SU-DHL-6 (cell line): ENCODE measurements at regions not wholly inside any gene's neighbourhood (a gene's known extent, or its start where the extent isn't known, plus 50 kb on each side); places are given as distances from the start of the nearest gene placed in this dataset.

Source experiments
- CTCF ChIP-seq: fragments of 200-600 bp; sonication (generic); IDR thresholded peaks from one replicate; pipeline ENCODE4 v1.5.1; 2017; ENCODE audit warnings: antibody characterized with exemption, mild to moderate bottlenecking, low read length, moderate library complexity; ENCODE audit not compliant: insufficient read depth, poor library complexity, severe bottlenecking
- EZH2phosphoT487 ChIP-seq: fragments of 200-600 bp; sonication (generic), shearing (Covaris generic); conservative IDR thresholded peaks from 2 replicates; pipeline ENCODE4 v1.6.1; 2018; ENCODE audit warnings: mild to moderate bottlenecking, antibody characterized with exemption, low read length, moderate library complexity, mixed read lengths

DNA sequence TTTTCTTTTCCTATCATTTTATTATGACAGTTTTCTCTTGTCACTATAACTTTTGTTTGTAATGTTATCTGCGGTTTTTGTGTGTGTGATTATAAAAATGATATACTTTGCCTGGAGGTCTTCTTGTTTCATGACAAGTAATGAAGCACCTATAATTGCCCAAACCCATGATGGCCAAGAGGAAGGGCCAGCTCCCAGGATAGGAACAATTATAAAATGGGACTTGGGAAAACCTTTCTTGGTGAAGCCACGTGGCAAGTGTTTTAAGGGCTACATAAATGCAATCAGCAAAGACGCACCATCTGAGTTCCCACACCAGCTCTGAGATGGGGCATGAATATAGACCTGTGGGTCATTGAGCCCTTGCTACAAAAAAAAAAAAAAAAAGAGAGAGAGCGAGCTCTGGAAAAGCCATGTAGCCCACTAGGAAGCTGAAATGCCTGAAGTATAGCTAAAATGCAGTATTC lies 462.6 kb upstream of the RUNX1 start:
- TF ChIP-seq CTCF (no peak), EZH2phosphoT487 (no peak)
